Kidney tubule cell (primary cell): ENCODE measurements at regions not wholly inside any gene's neighbourhood (a gene's known extent, or its start where the extent isn't known, plus 50 kb on each side); places are given as distances from the start of the nearest gene placed in this dataset.
"Not testable (repeated sequence)": the region's sequence is repeated elsewhere in the genome, so short reads cannot be mapped to it uniquely, and the experiment has no call there.

ENCODE experiments used
- DNase-seq: peaks from one replicate; pipeline ENCODE4 v3.0.0-alpha.2; 2018; ENCODE audit warnings: low spot score

- no peak for DNase-seq
Measured at GRCh38 chr2:186927867-186928191, 78.9 kb upstream of the ZSWIM2 start.

- no peak for DNase-seq
Measured at GRCh38 chr2:186927185-186927866, 78.4 kb upstream of the ZSWIM2 start.

GRCh38 chr2:186925514-186925913 lies 76.5 kb upstream of the ZSWIM2 start:
- no peak for DNase-seq

GRCh38 chr2:186922316-186922715 lies 73.3 kb upstream of the ZSWIM2 start:
- not testable (repeated sequence) for DNase-seq

GRCh38 chr2:186919296-186919695 lies 70.3 kb upstream of the ZSWIM2 start:
- peak; percentile 42 for DNase-seq

- DNase-seq: no peak
Measured at GRCh38 chr2:186918495-186918894, 69.5 kb upstream of the ZSWIM2 start.

- DNase-seq: no peak
Measured at GRCh38 chr2:186917866-186918265, 68.9 kb upstream of the ZSWIM2 start.

GRCh38 chr2:186913870-186914269 lies 64.9 kb upstream of the ZSWIM2 start:
- no peak for DNase-seq

GRCh38 chr2:186912979-186913378 lies 64.0 kb upstream of the ZSWIM2 start:
- no peak for DNase-seq

GRCh38 chr2:186911551-186912085 lies 62.6 kb upstream of the ZSWIM2 start:
- no peak for DNase-seq

- DNase-seq: no peak
Measured at GRCh38 chr2:186910996-186911395, 62.0 kb upstream of the ZSWIM2 start.

- no peak for DNase-seq
Measured at GRCh38 chr2:186909095-186909494, 60.1 kb upstream of the ZSWIM2 start.

GRCh38 chr2:186907897-186908296 lies 58.9 kb upstream of the ZSWIM2 start:
- DNase-seq: no peak

GRCh38 chr2:186903216-186903615 lies 54.2 kb upstream of the ZSWIM2 start:
- peak; percentile 11 for DNase-seq
